Jurkat, Clone E6-1 (cell line): ENCODE measurements at regions not wholly inside any gene's neighbourhood (a gene's known extent, or its start where the extent isn't known, plus 50 kb on each side); places are given as distances from the start of the nearest gene placed in this dataset.
"Not testable (repeated sequence)": the region's sequence is repeated elsewhere in the genome, so short reads cannot be mapped to it uniquely, and the experiment has no call there.

Experiments
- DNase-seq: peaks from one replicate; pipeline ENCODE4 v3.0.0-alpha.2; 2011; ENCODE audit warnings: low read depth, low spot score
- H3K4me3 ChIP-seq: 2 replicates; pipeline ENCODE4 v1.5.1; 2011; ENCODE audit warnings: mild to moderate bottlenecking, low read length, control low read depth, moderate library complexity

- H3K4me3 ChIP-seq, DNase-seq: not testable (repeated sequence)
These were observed 559.6 kb downstream of the PTPRU start for GRCh38 chr1:29795965-29796364.

GRCh38 chr1:29793653-29794348 lies 557.5 kb downstream of the PTPRU start:
- no peak for DNase-seq
- H3K4me3 ChIP-seq = no peak overlapping the region

- H3K4me3 ChIP-seq = no peak overlapping the region
- peak; percentile 58 for DNase-seq
These were observed 556.8 kb downstream of the PTPRU start for GRCh38 chr1:29793101-29793546.

GRCh38 chr1:29789910-29790247 lies 553.6 kb downstream of the PTPRU start:
- H3K4me3 ChIP-seq = no peak overlapping the region
- DNase-seq = no peak

GRCh38 chr1:29789221-29789909 lies 553.0 kb downstream of the PTPRU start:
- no peak for DNase-seq

GRCh38 chr1:29786791-29787732 lies 550.7 kb downstream of the PTPRU start:
- no peak overlapping the region for H3K4me3 ChIP-seq
- no peak for DNase-seq

More at GRCh38 chr1:29789221-29789909, 553.0 kb downstream of the PTPRU start:
- H3K4me3 ChIP-seq = no peak overlapping the region

- no peak for DNase-seq
- no peak overlapping the region for H3K4me3 ChIP-seq
These were observed 549.9 kb downstream of the PTPRU start for GRCh38 chr1:29786195-29786594.

GRCh38 chr1:29785554-29785953 lies 549.2 kb downstream of the PTPRU start:
- no peak overlapping the region for H3K4me3 ChIP-seq
- no peak for DNase-seq

- H3K4me3 ChIP-seq = no peak overlapping the region
- DNase-seq = no peak
These were observed 548.8 kb downstream of the PTPRU start for GRCh38 chr1:29785137-29785527.

GRCh38 chr1:29784276-29785136 lies 548.2 kb downstream of the PTPRU start:
- DNase-seq = no peak
- no peak overlapping the region for H3K4me3 ChIP-seq

- H3K4me3 ChIP-seq = no peak overlapping the region
- DNase-seq = no peak
These were observed 547.4 kb downstream of the PTPRU start for GRCh38 chr1:29783508-29784275.

- DNase-seq = no peak
- H3K4me3 ChIP-seq = no peak overlapping the region
These were observed 546.7 kb downstream of the PTPRU start for GRCh38 chr1:29782846-29783507.

GRCh38 chr1:29779146-29779545 lies 542.8 kb downstream of the PTPRU start:
- no peak for DNase-seq
- no peak overlapping the region for H3K4me3 ChIP-seq

- no peak for DNase-seq
- no peak overlapping the region for H3K4me3 ChIP-seq
These were observed 541.2 kb downstream of the PTPRU start for GRCh38 chr1:29777522-29777921.

- no peak for DNase-seq
- H3K4me3 ChIP-seq = no peak overlapping the region
These were observed 538.0 kb downstream of the PTPRU start for GRCh38 chr1:29774355-29774754.

GRCh38 chr1:29772584-29773100 lies 536.3 kb downstream of the PTPRU start:
- DNase-seq = no peak
- no peak overlapping the region for H3K4me3 ChIP-seq

GRCh38 chr1:29767769-29768425 lies 531.6 kb downstream of the PTPRU start:
- DNase-seq = no peak

More at GRCh38 chr1:29767769-29768425, 531.6 kb downstream of the PTPRU start:
- no peak overlapping the region for H3K4me3 ChIP-seq
